ENCODE measurements at regions not wholly inside any gene's neighbourhood (a gene's known extent, or its start where the extent isn't known, plus 50 kb on each side); places are given as distances from the start of the nearest gene placed in this dataset.

GRCh38 chr11:10920205-10920604 is 62.4 kb upstream of the ZBED5 start:
- peak; percentile 86 to 88 for DNase-seq

- peak; percentile 18 to 31 for DNase-seq
These were observed 60.8 kb upstream of the ZBED5 start for GRCh38 chr11:10918698-10919097.

- DNase-seq = peak in 1 of 2 experiments; percentile 12
These were observed 60.4 kb upstream of the ZBED5 start for GRCh38 chr11:10918275-10918674.

GRCh38 chr11:10917802-10918201 is 59.9 kb upstream of the ZBED5 start:
- no peak for DNase-seq

DNA sequence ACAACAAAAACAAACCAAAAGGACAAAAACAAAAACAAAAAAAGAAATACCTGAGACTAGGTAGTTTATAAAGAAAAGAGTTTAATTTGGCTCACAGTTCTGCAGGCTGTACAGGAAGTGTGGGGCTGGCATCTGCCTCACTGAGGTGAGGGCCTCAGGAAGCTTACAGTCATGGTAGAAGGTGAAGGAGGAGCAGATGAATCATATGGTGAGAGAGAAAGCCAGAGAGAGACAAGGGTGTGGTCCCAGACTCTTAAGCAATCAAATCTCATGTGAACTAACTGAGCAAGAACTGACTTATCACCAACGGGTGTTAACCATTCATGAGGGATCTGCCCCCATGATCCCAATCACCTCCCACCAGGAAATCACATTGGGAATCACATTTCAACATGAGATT is 58.8 kb upstream of the ZBED5 start:
- no peak for DNase-seq

GRCh38 chr11:10914050-10914449 is 56.2 kb upstream of the ZBED5 start:
- no peak for DNase-seq

GRCh38 chr11:10913075-10913474 is 55.2 kb upstream of the ZBED5 start:
- DNase-seq = no peak

DNA sequence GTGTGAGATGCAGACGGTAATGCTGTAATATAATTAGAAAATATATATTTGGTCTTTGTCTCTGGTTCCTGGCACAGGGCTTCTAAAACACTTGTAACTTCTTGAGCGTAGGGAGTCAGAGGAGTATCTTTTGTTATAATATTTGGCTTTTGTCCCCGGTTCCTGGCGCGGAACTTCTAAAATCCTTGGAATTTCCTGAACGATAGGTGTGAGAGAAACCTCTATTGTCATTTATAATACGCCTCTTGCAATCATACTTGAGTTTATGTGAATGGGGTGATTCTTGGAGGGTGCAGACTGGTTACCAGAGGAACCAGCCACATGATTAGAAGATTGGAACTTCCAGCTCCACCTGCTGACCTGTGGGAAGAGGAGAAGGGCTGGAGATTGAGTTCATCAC is 54.1 kb upstream of the ZBED5 start:
- no peak for DNase-seq

GRCh38 chr11:10909141-10909883 is 51.5 kb upstream of the ZBED5 start:
- DNase-seq = no peak

GRCh38 chr11:10908215-10908951 is 50.5 kb upstream of the ZBED5 start:
- DNase-seq = no peak

All from AML-193 (cell line).